DOHH2 (cell line): ENCODE measurements at regions not wholly inside any gene's neighbourhood (a gene's known extent, or its start where the extent isn't known, plus 50 kb on each side); places are given as distances from the start of the nearest gene placed in this dataset.

Experiments used
- H3F3A ChIP-seq: fragments of 200-600 bp; sonication (generic), shearing (Covaris generic); 2 replicates; pipeline ENCODE4 v1.6.0; 2016; ENCODE audit warnings: antibody characterized with exemption, mild to moderate bottlenecking; ENCODE audit not compliant: control insufficient read depth, insufficient read depth
- H3K27ac ChIP-seq: fragments of 200-600 bp; sonication (generic); 2 replicates; pipeline ENCODE4 v1.5.1; 2014; ENCODE audit warnings: low read depth, mild to moderate bottlenecking, low read length, moderate library complexity
- H3K27me3 ChIP-seq: fragments of 200-600 bp; sonication (generic); 2 replicates; pipeline ENCODE4 v1.6.1; 2014; ENCODE audit warnings: mild to moderate bottlenecking, low read length, mixed read lengths; ENCODE audit not compliant: control insufficient read depth
- H3K36me3 ChIP-seq: fragments of 200-600 bp; sonication (generic); 2 replicates; pipeline ENCODE4 v1.6.1; 2014; ENCODE audit warnings: mild to moderate bottlenecking, low read length, moderate library complexity, mixed read lengths; ENCODE audit not compliant: control insufficient read depth
- H3K4me1 ChIP-seq: fragments of 200-600 bp; sonication (generic); 2 replicates; pipeline ENCODE4 v1.6.1; 2014; ENCODE audit warnings: mild to moderate bottlenecking, low read length, mixed read lengths; ENCODE audit not compliant: control insufficient read depth
- H3K4me2 ChIP-seq: fragments of 200-600 bp; sonication (generic); 2 replicates; pipeline ENCODE4 v1.6.0; 2014; ENCODE audit warnings: mild to moderate bottlenecking, low read length, moderate library complexity
- H3K4me3 ChIP-seq: fragments of 200-600 bp; sonication (generic); 2 replicates; pipeline ENCODE4 v1.5.1; 2014; ENCODE audit warnings: mild to moderate bottlenecking, low read length, mixed read lengths
- H3K79me2 ChIP-seq: fragments of 200-600 bp; sonication (generic); 2 replicates; pipeline ENCODE4 v1.6.1; 2014; ENCODE audit warnings: mild to moderate bottlenecking, low read length, mixed read lengths; ENCODE audit not compliant: control insufficient read depth
- H3K9me2 ChIP-seq: fragments of 200-600 bp; sonication (generic); replicated peaks from 2 replicates; pipeline ENCODE4 v1.6.1; 2014; ENCODE audit warnings: mild to moderate bottlenecking, low read length, mixed read lengths; ENCODE audit not compliant: control insufficient read depth
- H3K9me3 ChIP-seq: fragments of 200-600 bp; sonication (generic); 2 replicates; pipeline ENCODE4 v1.6.1; 2014; ENCODE audit warnings: antibody characterized with exemption, low read length, mixed read lengths; ENCODE audit not compliant: control insufficient read depth, insufficient read depth
- H4K20me1 ChIP-seq: fragments of 200-600 bp; sonication (generic); 2 replicates; pipeline ENCODE4 v1.6.0; 2014; ENCODE audit warnings: low read depth, mild to moderate bottlenecking, antibody characterized with exemption, low read length, moderate library complexity; ENCODE audit not compliant: control insufficient read depth, insufficient read depth
- EZH2phosphoT487 ChIP-seq: fragments of 200-600 bp; sonication (generic); IDR thresholded peaks from 2 replicates; pipeline ENCODE4 v1.6.1; 2017; ENCODE audit warnings: borderline replicate concordance, mild to moderate bottlenecking, antibody characterized with exemption, low read length, moderate library complexity, mixed read lengths
- TF ChIP-seq, protein P1 (sequence below): fragments of 200-600 bp; sonication (generic); IDR thresholded peaks from one replicate; pipeline ENCODE4 v1.5.1; 2014; ENCODE audit warnings: antibody characterized with exemption, mild to moderate bottlenecking, low read depth, low read length; ENCODE audit not compliant: poor library complexity, severe bottlenecking

DNA sequence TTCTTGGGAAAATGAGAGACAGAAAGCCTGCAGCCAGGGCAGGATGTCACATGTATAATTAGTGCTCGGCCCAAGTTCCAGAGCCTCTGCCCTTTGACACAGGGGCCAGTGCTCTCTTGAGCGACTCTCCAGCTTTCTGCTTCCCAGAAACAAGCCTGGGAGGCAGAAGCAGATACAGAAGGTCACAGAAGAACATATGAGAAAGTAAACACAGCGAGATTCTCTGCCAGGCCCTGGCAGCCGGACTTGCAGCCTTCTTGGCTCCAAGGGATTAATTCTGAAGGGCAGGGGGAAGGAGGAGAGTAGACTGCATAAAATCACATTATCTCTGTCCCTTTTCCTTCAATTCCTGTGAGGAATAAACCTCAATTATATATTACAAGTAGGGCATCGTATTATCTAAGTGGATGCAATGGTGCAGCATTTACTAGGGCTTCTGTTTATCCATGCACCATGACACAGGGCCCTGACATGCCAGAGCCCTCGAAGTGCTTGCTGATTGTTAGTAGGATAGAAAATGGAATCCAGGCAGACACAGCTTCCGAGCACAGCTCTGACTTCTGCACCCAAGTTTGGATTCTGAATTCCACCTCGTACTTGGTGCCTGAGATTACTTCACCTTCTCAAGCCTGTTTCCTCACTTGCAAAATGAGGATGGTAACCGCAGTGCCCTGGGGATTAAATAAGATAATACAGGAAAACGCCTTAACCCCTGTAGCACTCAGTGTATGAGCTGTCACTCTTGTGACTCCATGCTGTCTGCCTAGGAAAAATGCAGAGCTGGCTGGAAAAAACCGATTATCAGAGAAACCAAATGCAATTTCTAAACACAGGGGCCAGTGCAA is 536.5 kb downstream of the TNS3 start:
- no peaks in the 10 kb centered on the region for H3K9me3 ChIP-seq
- no peaks in the 10 kb centered on the region for H3K27me3 ChIP-seq
- no peak overlapping the region for H3K4me2 ChIP-seq
- H3K4me1 ChIP-seq: no peaks in the 10 kb centered on the region
- no peaks in the 10 kb centered on the region for H3K36me3 ChIP-seq
- H3F3A ChIP-seq: no peaks in the 10 kb centered on the region
- no peaks in the 10 kb centered on the region for H3K79me2 ChIP-seq
- H3K27ac ChIP-seq: no peak overlapping the region
- H4K20me1 ChIP-seq: no peaks in the 10 kb centered on the region
- no peaks in the 10 kb centered on the region for H3K9me2 ChIP-seq
- no peak for TF ChIP-seq EZH2phosphoT487
- TF ChIP-seq, protein P1, sequence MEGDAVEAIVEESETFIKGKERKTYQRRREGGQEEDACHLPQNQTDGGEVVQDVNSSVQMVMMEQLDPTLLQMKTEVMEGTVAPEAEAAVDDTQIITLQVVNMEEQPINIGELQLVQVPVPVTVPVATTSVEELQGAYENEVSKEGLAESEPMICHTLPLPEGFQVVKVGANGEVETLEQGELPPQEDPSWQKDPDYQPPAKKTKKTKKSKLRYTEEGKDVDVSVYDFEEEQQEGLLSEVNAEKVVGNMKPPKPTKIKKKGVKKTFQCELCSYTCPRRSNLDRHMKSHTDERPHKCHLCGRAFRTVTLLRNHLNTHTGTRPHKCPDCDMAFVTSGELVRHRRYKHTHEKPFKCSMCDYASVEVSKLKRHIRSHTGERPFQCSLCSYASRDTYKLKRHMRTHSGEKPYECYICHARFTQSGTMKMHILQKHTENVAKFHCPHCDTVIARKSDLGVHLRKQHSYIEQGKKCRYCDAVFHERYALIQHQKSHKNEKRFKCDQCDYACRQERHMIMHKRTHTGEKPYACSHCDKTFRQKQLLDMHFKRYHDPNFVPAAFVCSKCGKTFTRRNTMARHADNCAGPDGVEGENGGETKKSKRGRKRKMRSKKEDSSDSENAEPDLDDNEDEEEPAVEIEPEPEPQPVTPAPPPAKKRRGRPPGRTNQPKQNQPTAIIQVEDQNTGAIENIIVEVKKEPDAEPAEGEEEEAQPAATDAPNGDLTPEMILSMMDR: no peak
- H3K4me3 ChIP-seq: no peak overlapping the region

DNA sequence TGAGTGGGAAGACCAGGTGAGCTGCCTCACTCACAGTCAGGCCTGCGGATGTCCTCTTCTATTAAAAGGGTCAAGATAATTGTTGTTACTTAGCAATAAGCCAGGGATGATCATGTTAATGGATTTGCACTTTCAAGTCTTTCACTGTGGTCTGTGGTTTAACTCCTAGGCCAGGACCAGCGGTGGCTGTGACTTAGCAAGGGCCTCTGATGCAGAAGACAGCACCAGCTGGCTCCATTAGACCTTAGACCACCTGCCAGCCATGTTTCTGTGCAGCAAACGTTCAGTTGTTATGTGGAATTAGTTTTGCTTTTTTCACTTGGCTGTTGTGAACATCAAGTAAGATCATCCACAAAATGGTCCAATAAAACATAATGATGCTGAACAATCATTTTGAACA is 537.3 kb downstream of the TNS3 start:
- TF ChIP-seq, protein P1: no peak
- no peak for TF ChIP-seq EZH2phosphoT487
- H3K79me2 ChIP-seq: no peaks in the 10 kb centered on the region
- H3K36me3 ChIP-seq: no peaks in the 10 kb centered on the region

DNA sequence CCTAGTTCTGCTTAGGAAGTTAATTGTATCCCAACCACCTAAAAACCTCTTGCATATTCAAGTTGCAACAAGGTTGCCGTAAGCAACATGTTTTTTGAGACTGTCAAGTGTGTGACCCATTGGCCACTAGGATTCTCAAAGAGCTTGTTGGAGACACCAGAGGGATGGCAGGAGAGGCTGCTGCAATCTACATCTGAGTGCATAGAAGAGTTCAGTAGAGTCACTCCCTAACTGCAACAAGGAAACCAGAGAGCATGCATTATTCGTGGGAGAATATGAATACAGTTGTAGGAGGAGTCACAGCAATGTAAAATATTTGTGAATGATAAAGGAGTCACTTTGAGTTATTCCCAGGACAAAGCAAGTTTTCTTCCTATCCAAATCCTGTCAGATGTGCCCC is 538.6 kb downstream of the TNS3 start:
- Histone ChIP-seq H3K4me1 (no peaks in the 10 kb centered on the region), H3K9me2 (no peaks in the 10 kb centered on the region), H4K20me1 (no peaks in the 10 kb centered on the region), H3K4me3 (no peak overlapping the region), H3K36me3 (no peaks in the 10 kb centered on the region), H3K9me3 (no peaks in the 10 kb centered on the region), H3K4me2 (no peak overlapping the region), H3K27ac (no peak overlapping the region), H3K79me2 (no peaks in the 10 kb centered on the region), H3F3A (no peaks in the 10 kb centered on the region), H3K27me3 (no peaks in the 10 kb centered on the region)
- TF ChIP-seq, protein P1: no peak
- no peak for TF ChIP-seq EZH2phosphoT487

More for the DNA sequence above, 537.3 kb downstream of the TNS3 start:
- Histone ChIP-seq H3K4me2 (no peak overlapping the region), H3F3A (no peaks in the 10 kb centered on the region), H3K4me1 (no peaks in the 10 kb centered on the region), H3K4me3 (no peak overlapping the region), H3K9me3 (no peaks in the 10 kb centered on the region), H4K20me1 (no peaks in the 10 kb centered on the region), H3K9me2 (no peaks in the 10 kb centered on the region), H3K27ac (no peak overlapping the region), H3K27me3 (no peaks in the 10 kb centered on the region)
